ENCODE measurements at regions not wholly inside any gene's neighbourhood (a gene's known extent, or its start where the extent isn't known, plus 50 kb on each side); places are given as distances from the start of the nearest gene placed in this dataset.

- no peak overlapping the region for H3K4ac ChIP-seq (replicated peaks; ENCODE audit: insufficient read length, low read depth, low read length)
- CTCF ChIA-PET (ENCODE audit: partially characterized antibody) = no interaction called here
- TF ChIP-seq SP4 (IDR thresholded peaks at IDR 0.05; ENCODE audit: low read length) (no peak), BCL11A (IDR thresholded peaks at IDR 0.05; ENCODE audit: low read depth in 2 of 2, low read length in 2 of 2) (no peak), EP300 (IDR thresholded peaks at IDR 0.05; ENCODE audit: borderline replicate concordance in 1 of 2, low read depth in 2 of 2, low read length in 2 of 2) (no peak), ATF2 (IDR thresholded peaks at IDR 0.05; ENCODE audit: low read length) (no peak)
Measured at GRCh38 chr1:192513196-192513595, 62.4 kb upstream of the RGS1 start.

More at GRCh38 chr1:192513196-192513595, 62.4 kb upstream of the RGS1 start:
- Histone ChIP-seq H2BK12ac (ENCODE audit: low read depth, low read length) (no peak overlapping the region), H4K20me1 (replicated peaks in 1 of 2; ENCODE audit: control insufficient read depth in 1 of 2, insufficient read depth in 2 of 2, low read length in 2 of 2) (no peaks in the 10 kb centered on the region), H3K56ac (replicated peaks; ENCODE audit: insufficient read length, low read depth, low read length) (no peak overlapping the region), H3K4me3 (ENCODE audit: extremely low read depth in 1 of 4, insufficient read depth in 2 of 4, low read depth in 3 of 4, low read length in 4 of 4) (no peak overlapping the region), H3K79me2 (ENCODE audit: control insufficient read depth in 1 of 2, insufficient read depth in 2 of 2, low read length in 2 of 2) (no peaks in the 10 kb centered on the region), H4K91ac (replicated peaks; ENCODE audit: insufficient read length, low read length) (no peak overlapping the region), H2BK15ac (ENCODE audit: low read length) (no peak overlapping the region), H3K18ac (ENCODE audit: extremely low read depth, low read length) (no peak overlapping the region), H2BK20ac (ENCODE audit: low read length) (no peak overlapping the region), H4K8ac (ENCODE audit: extremely low read depth, insufficient read depth, low read length) (no peak overlapping the region), H2BK5ac (ENCODE audit: low read depth, low read length) (no peak overlapping the region), H2AK5ac (ENCODE audit: low read depth, low read length) (no peak overlapping the region), H2AFZ (ENCODE audit: low read length) (no peak overlapping the region), H4K5ac (ENCODE audit: insufficient read length, low read depth, low read length) (no peak overlapping the region), H3K36me3 (ENCODE audit: control insufficient read depth in 2 of 4, insufficient read depth in 4 of 4, low read length in 3 of 4) (no peaks in the 10 kb centered on the region), H3K79me1 (ENCODE audit: low read depth, low read length) (no peaks in the 10 kb centered on the region), H3K23me2 (ENCODE audit: low read depth, low read length) (no peaks in the 10 kb centered on the region; the same call in 1 of the 2 replicates), H3K27ac (ENCODE audit: low read depth, low read length) (no peak overlapping the region), H3K9me3 (ENCODE audit: insufficient read depth in 2 of 2, low read depth in 1 of 2, low read length in 1 of 2) (no peaks in the 10 kb centered on the region), H3K9ac (replicated peaks in 1 of 4; ENCODE audit: extremely low read depth in 1 of 4, low read depth in 3 of 4, low read length in 3 of 4) (no peak overlapping the region), H3K14ac (ENCODE audit: insufficient read length) (no peak overlapping the region), H3K4me2 (ENCODE audit: insufficient read depth in 1 of 2, low read depth in 2 of 2, low read length in 2 of 2) (no peak overlapping the region), H2BK120ac (replicated peaks; ENCODE audit: low read depth, low read length) (no peak overlapping the region), H3K4me1 (replicated peaks in 1 of 4; ENCODE audit: control insufficient read depth in 3 of 4, insufficient read depth in 4 of 4, low read length in 3 of 4) (no peaks in the 10 kb centered on the region), H3K23ac (ENCODE audit: insufficient read length) (no peak overlapping the region), H3K27me3 (replicated peaks in 1 of 4; ENCODE audit: control insufficient read depth in 3 of 4, extremely low read depth in 1 of 4, insufficient read depth in 3 of 4, low read length in 3 of 4) (no peaks in the 10 kb centered on the region)
- FAIRE-seq (no peak), DNase-seq (ENCODE audit: low read depth in 1 of 2, low spot score in 2 of 2) (no peak)
- POLR2A ChIA-PET (ENCODE audit: partially characterized antibody) = no interaction called here
- WGBS, 2 experiments (ENCODE audit: extremely low coverage in 1 of 2, insufficient coverage in 1 of 2, insufficient read length in 1 of 2, insufficient replicate concordance in 2 of 2, low coverage in 1 of 2, low lambda C conversion rate in 2 of 2, missing lambda C conversion rate in 1 of 2) = 92% methylated on average over 1 of the region's 1 CpG; no CpG with 5 or more reads in 1 of the 2 experiments

Data from H1 (cell line).